ENCODE measurements at regions not wholly inside any gene's neighbourhood (a gene's known extent, or its start where the extent isn't known, plus 50 kb on each side); places are given as distances from the start of the nearest gene placed in this dataset.

DNA sequence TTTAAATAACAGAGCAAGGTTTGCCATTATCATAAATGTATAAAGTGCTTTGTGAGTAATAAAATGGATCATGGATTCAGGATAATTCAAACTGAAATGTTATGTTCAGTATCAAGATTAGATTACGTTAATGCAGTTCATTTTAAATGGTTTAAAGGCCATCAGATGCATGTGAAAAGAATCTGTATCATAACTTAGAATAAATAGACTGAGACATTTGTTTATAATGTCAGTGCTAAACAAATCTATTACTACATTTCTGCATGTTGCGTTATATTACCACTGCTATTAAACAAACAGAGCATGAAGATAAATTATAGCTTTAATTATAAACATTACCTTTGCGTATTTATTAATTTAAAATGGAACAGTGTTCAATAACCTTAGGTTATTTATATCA is 160.2 kb downstream of the TOX3 start:
- no peaks in the 10 kb centered on the region for H3K36me3 Mint-ChIP-seq (ENCODE audit: unreplicated experiment)
- TF ChIP-seq, protein P1, sequence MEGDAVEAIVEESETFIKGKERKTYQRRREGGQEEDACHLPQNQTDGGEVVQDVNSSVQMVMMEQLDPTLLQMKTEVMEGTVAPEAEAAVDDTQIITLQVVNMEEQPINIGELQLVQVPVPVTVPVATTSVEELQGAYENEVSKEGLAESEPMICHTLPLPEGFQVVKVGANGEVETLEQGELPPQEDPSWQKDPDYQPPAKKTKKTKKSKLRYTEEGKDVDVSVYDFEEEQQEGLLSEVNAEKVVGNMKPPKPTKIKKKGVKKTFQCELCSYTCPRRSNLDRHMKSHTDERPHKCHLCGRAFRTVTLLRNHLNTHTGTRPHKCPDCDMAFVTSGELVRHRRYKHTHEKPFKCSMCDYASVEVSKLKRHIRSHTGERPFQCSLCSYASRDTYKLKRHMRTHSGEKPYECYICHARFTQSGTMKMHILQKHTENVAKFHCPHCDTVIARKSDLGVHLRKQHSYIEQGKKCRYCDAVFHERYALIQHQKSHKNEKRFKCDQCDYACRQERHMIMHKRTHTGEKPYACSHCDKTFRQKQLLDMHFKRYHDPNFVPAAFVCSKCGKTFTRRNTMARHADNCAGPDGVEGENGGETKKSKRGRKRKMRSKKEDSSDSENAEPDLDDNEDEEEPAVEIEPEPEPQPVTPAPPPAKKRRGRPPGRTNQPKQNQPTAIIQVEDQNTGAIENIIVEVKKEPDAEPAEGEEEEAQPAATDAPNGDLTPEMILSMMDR (IDR thresholded peaks at IDR 0.05; ENCODE audit: partially characterized antibody, unreplicated experiment) = no peak
- no peaks in the 10 kb centered on the region for H3K9me3 Mint-ChIP-seq (ENCODE audit: unreplicated experiment)
- DNase-seq = no peak
- H3K4me1 Mint-ChIP-seq (ENCODE audit: low read depth, unreplicated experiment) = peaks cover 12% of the 10 kb centered on the region
- H3K27me3 Mint-ChIP-seq (ENCODE audit: unreplicated experiment) = no peaks in the 10 kb centered on the region
- H3K4me3 Mint-ChIP-seq (ENCODE audit: unreplicated experiment) = no peak overlapping the region
- no peak overlapping the region for H3K27ac Mint-ChIP-seq (ENCODE audit: unreplicated experiment)

DNA sequence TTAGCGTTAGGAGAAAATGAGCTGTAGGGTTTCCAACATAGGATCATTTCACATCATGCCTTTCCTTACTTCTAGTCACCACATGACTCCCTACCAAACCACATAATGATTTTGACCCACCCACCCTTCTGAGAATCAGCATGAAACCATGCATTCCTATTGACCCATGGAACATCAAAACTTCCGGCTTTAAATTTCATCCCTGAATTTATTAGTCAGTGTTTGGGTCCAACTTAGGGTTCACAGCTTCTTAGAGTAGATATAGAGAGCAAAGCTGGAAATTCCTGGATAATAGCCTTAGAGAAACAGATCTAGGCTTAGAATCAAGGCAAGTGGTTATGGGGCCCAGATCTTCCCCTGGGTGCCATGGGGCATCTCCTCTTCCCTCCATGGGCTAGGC is 162.6 kb downstream of the TOX3 start:
- DNase-seq = no peak
- Mint-ChIP-seq H3K36me3 (ENCODE audit: unreplicated experiment) (no peaks in the 10 kb centered on the region), H3K9me3 (ENCODE audit: unreplicated experiment) (no peaks in the 10 kb centered on the region), H3K27ac (ENCODE audit: unreplicated experiment) (no peak overlapping the region), H3K27me3 (ENCODE audit: unreplicated experiment) (no peaks in the 10 kb centered on the region), H3K4me1 (ENCODE audit: low read depth, unreplicated experiment) (peaks cover 12% of the 10 kb centered on the region), H3K4me3 (ENCODE audit: unreplicated experiment) (no peak overlapping the region)
- TF ChIP-seq, protein P1 (IDR thresholded peaks at IDR 0.05; ENCODE audit: partially characterized antibody, unreplicated experiment) = no peak

DNA sequence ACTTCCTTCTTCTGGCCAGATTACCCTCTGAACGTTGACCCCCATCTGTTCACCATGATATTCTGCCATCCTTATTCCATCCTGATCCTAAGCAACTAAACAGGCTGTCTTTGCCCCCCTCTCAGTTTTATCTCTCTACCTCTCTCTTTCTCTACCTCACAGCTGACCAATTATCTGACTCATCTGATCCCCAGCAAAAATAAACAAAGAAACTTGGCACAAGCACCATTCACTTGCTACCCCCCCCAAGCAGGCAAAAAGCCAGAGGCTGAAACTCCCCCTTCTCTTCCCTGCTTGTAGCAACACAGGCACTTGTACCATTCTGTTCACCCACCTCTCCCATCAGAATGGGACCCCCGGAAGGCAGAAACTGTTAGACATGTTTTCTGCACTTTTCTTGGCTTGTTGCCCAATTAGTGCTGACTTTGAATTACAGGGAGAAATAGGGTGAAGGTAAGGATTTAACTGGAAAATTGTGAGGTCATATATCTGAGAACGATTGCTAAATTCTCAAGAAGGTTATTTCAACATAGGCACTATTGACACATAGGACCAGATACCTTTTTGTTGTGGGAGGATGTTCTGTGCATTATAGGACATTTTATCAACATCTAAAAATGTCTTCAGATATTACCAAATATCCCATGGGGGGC is 163.2 kb downstream of the TOX3 start:
- no peak for DNase-seq
- H3K9me3 Mint-ChIP-seq (ENCODE audit: unreplicated experiment) = no peaks in the 10 kb centered on the region
- peaks cover 12% of the 10 kb centered on the region for H3K4me1 Mint-ChIP-seq (ENCODE audit: low read depth, unreplicated experiment)
- no peak overlapping the region for H3K27ac Mint-ChIP-seq (ENCODE audit: unreplicated experiment)
- no peaks in the 10 kb centered on the region for H3K36me3 Mint-ChIP-seq (ENCODE audit: unreplicated experiment)
- TF ChIP-seq, protein P1 (IDR thresholded peaks at IDR 0.05; ENCODE audit: partially characterized antibody, unreplicated experiment) = no peak
- H3K4me3 Mint-ChIP-seq (ENCODE audit: unreplicated experiment) = no peak overlapping the region
- no peaks in the 10 kb centered on the region for H3K27me3 Mint-ChIP-seq (ENCODE audit: unreplicated experiment)

- Mint-ChIP-seq H3K4me1 (ENCODE audit: low read depth, unreplicated experiment) (peaks cover 12% of the 10 kb centered on the region), H3K36me3 (ENCODE audit: unreplicated experiment) (no peaks in the 10 kb centered on the region), H3K9me3 (ENCODE audit: unreplicated experiment) (no peaks in the 10 kb centered on the region), H3K27ac (ENCODE audit: unreplicated experiment) (no peak overlapping the region), H3K27me3 (ENCODE audit: unreplicated experiment) (no peaks in the 10 kb centered on the region), H3K4me3 (ENCODE audit: unreplicated experiment) (no peak overlapping the region)
- TF ChIP-seq, protein P1 (IDR thresholded peaks at IDR 0.05; ENCODE audit: partially characterized antibody, unreplicated experiment) = no peak
- DNase-seq = no peak
Observed at GRCh38 chr16:52383119-52383518, 163.8 kb downstream of the TOX3 start.

DNA sequence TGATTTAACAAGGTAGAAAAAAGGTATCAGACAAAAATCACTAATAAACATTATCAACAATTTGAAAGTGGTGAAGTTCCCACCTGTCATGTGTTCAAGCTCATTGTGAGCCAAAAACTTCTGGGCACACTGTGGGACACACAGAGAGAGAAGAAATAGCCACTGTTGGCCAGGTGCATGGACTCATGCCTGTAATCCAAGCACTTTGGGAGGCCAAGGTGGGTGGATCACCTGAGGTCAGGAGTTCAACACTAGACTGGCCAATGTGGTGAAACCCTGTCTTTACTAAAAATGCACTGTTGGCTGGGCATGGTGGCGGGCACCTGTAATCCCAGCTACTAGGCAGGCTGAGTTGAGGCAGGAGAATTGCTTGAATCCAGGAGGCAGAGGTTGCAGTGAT is 167.4 kb downstream of the TOX3 start:
- no peak overlapping the region for H3K27ac Mint-ChIP-seq (ENCODE audit: unreplicated experiment)
- DNase-seq = no peak
- H3K36me3 Mint-ChIP-seq (ENCODE audit: unreplicated experiment) = no peaks in the 10 kb centered on the region
- peaks cover 9% of the 10 kb centered on the region for H3K4me1 Mint-ChIP-seq (ENCODE audit: low read depth, unreplicated experiment)
- TF ChIP-seq, protein P1 (IDR thresholded peaks at IDR 0.05; ENCODE audit: partially characterized antibody, unreplicated experiment) = no peak
- no peaks in the 10 kb centered on the region for H3K9me3 Mint-ChIP-seq (ENCODE audit: unreplicated experiment)
- H3K4me3 Mint-ChIP-seq (ENCODE audit: unreplicated experiment) = no peak overlapping the region
- peaks cover 2% of the 10 kb centered on the region for H3K27me3 Mint-ChIP-seq (ENCODE audit: unreplicated experiment)

Data from glutamatergic neuron (in vitro differentiated cells).